ENCODE measurements at regions not wholly inside any gene's neighbourhood (a gene's known extent, or its start where the extent isn't known, plus 50 kb on each side); places are given as distances from the start of the nearest gene placed in this dataset.
"Not testable (repeated sequence)": the region's sequence is repeated elsewhere in the genome, so short reads cannot be mapped to it uniquely, and the experiment has no call there.

DNA sequence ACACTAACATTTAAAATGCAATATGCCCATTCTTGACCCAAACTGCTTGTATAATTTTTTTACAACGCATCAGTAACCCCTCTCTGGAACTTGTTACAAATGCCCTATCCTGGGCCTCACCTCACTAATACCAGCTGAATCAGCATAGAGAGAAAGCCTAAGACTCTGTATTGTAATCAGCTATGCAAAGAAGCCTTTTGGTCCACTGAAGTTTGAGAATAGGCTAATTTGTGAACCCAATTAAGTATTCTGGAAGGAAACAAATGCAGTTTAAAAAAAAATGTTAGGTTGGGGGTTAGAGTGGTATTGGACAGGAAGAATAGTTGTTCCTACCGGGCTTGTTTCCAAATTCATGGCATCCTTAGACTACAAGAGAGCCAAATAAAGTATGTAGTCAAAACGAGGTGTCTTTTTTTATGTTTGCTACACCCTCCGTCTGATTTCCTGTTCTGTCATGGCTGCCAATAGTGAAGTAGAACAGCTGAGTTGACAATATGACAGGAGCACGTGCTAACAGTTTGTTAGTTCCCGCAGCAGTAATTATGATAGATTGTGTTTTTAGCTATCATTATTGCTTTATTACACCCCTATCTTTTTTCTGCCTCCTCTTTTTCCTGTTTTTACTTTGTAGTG lies 1048.7 kb upstream of the NUDT12 start:
- DNase-seq (ENCODE audit: low spot score) = peak; percentile 2

GRCh38 chr5:104606258-104606829 lies 1043.8 kb upstream of the NUDT12 start:
- no peak for DNase-seq (ENCODE audit: low spot score)
- in situ Hi-C loops (cut with HindIII; ENCODE audit: low sequenced_read_pairs) = no loop called here

More for the DNA sequence above, 1048.7 kb upstream of the NUDT12 start:
- in situ Hi-C loops (cut with HindIII; ENCODE audit: low sequenced_read_pairs) = no loop called here

DNA sequence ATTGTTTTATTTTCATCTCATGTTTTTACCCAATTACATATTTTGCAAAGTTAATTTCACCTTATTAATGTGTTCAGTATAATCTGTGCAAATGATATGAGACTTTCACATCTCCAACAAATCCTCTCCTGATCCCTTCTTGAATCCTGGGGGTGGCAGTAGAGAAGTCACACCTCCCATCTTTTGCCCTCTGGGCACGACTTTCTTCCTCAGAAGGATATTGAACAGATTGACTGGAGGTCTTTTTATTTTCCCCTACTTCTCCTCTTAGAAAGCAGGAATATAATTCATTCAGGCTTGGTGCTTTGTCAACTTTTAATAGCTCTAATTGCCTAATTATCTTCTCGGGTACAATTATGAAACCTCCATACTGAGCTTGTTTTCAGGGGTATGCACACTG lies 1037.1 kb upstream of the NUDT12 start:
- in situ Hi-C loops (cut with HindIII; ENCODE audit: low sequenced_read_pairs) = no loop called here
- no peak for DNase-seq (ENCODE audit: low spot score)

DNA sequence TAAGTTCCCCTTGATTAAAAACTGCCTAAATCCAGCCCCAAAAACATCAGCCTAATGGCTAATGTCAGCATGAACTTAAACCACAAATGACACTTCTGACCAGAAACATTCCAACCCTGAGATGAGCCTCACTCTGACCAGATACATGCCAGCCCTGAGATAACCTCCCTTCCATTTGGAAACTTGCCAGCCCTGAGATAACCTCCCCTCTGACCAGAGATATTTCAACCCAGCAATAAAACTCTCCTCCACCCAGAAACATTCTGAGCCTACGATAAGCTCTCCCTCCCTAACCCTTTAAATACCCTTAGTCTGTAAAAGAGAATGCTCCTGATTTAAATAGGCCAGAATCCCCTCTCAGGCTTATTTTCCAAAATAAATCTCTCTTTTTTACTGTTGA lies 1035.7 kb upstream of the NUDT12 start:
- in situ Hi-C loops (cut with HindIII; ENCODE audit: low sequenced_read_pairs) = no loop called here
- no peak for DNase-seq (ENCODE audit: low spot score)

DNA sequence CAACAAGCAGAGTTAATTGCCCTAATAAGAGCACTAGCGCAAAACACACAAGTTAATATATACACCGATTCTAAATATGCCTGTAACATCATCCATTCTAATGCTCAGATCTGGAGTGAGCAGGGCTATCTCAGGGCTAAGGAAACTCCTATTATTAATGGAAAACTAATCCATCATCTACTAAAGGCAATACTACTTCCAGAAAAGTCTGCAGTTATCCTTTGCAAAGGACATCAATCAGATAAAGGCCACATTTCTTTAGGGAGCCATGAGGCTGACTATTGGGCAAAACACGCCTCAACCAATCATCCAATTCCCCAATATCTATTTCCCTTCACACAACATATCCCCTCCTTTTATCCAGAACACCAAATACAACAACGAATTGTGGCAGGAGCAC lies 1032.3 kb upstream of the NUDT12 start:
- no peak for DNase-seq (ENCODE audit: low spot score)

DNA sequence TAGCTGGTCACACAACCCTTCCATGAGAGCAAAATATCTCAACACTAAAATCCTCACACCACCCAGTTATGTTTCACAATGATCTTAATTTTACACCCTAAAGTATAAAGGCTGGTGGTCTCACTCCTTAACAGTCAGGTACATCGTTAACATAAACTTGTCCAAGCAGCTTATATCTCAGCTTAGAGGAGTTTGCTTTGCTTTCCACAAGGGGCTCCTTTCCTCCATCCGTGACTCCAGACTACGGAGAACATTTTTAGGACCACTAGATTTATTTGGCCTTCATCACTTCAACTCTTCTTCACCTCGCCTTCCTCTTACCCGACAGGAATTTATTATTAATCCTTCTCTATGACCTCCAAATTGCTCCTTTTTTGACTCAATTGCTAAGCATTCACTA lies 1014.1 kb upstream of the NUDT12 start:
- in situ Hi-C loops (cut with HindIII; ENCODE audit: low sequenced_read_pairs) = no loop called here

More for the DNA sequence above, 1032.3 kb upstream of the NUDT12 start:
- in situ Hi-C loops (cut with HindIII; ENCODE audit: low sequenced_read_pairs) = no loop called here

DNA sequence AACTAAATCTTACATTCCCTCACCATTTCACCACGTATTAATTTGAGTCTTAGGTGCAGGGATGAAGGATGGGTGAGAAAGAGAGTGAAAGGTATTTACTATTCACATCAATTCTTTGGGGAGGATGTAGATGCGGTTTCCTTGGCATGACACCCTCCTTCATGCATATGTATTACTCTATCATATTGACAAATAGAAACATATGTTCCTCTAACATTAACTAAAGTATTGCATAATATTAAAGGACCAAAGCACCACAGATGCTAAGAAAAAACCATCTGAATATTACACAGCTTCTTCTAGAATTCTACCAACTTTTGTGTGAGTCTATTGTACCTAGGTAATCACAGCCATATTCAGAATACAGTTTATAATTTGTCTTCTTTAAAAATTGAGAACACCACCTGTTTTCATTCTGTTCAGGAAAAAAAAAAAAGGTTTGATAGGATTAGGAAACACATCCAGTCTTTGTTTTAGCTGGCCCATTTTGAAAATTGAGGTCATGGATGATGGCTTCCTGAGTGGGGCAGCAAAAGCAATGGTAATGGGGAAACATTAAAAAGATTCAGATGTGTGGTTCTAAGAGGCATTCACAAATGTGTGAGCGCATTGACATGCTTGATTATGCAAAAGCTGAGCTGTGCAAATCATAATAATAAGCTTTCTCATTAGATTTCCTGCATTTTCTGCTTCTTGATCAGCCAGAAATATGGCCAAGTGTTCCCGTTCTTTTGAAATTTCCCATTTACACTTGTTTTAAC lies 1011.5 kb upstream of the NUDT12 start:
- in situ Hi-C loops (cut with HindIII; ENCODE audit: low sequenced_read_pairs) = no loop called here

More for the DNA sequence above, 1014.1 kb upstream of the NUDT12 start:
- DNase-seq (ENCODE audit: low spot score) = no peak

GRCh38 chr5:104569621-104570020 lies 1007.0 kb upstream of the NUDT12 start:
- in situ Hi-C loops (cut with HindIII; ENCODE audit: low sequenced_read_pairs) = no loop called here
- DNase-seq (ENCODE audit: low spot score) = no peak

More for the DNA sequence above, 1011.5 kb upstream of the NUDT12 start:
- peak; percentile 24 for DNase-seq (ENCODE audit: low spot score)

DNA sequence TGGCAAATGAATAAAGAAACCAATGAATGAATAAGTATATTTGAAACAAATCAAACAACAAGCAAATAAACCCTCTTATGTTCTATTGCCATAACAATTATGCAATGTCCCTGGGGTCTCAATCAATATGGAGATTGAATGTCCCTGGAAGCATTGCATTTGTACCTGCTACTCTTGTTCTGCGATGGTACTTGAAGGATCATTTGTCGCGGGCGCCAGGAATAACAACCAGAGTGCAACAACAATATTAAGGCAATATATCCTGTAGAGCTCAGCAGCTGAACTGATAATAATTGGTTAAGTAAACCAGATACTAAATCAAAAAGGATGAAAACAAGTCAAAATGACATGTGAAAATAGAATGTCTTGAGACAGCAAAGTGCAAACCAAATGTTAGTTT lies 1001.9 kb upstream of the NUDT12 start:
- no peak for DNase-seq (ENCODE audit: low spot score)
- in situ Hi-C loops (cut with HindIII; ENCODE audit: low sequenced_read_pairs) = no loop called here

GRCh38 chr5:104556957-104557356 lies 994.4 kb upstream of the NUDT12 start:
- DNase-seq (ENCODE audit: low spot score) = no peak
- in situ Hi-C loops (cut with HindIII; ENCODE audit: low sequenced_read_pairs) = no loop called here

GRCh38 chr5:104551628-104552027 lies 989.0 kb upstream of the NUDT12 start:
- DNase-seq (ENCODE audit: low spot score) = no peak
- in situ Hi-C loops (cut with HindIII; ENCODE audit: low sequenced_read_pairs) = no loop called here

DNA sequence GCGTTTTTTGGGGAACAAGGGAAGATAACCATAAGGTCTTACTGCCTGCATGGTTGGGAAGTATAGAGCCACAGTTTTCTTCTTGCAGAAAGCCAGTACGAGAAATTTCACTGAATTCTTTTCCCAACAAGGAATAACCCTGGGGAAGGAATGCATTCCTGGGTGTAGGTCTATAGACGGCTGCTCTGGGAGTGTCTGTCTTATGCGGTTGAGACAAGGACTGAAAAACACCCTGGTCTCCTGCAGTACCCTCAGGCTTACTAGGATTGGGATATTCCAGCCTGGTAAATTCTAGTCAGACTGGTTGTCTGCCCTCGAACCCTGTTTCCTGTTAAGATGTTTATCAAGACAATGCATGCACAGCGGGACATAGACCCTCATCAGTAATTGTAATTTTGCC lies 984.3 kb upstream of the NUDT12 start:
- DNase-seq (ENCODE audit: low spot score); in situ Hi-C loops (cut with HindIII; ENCODE audit: low sequenced_read_pairs): not testable (repeated sequence)

DNA sequence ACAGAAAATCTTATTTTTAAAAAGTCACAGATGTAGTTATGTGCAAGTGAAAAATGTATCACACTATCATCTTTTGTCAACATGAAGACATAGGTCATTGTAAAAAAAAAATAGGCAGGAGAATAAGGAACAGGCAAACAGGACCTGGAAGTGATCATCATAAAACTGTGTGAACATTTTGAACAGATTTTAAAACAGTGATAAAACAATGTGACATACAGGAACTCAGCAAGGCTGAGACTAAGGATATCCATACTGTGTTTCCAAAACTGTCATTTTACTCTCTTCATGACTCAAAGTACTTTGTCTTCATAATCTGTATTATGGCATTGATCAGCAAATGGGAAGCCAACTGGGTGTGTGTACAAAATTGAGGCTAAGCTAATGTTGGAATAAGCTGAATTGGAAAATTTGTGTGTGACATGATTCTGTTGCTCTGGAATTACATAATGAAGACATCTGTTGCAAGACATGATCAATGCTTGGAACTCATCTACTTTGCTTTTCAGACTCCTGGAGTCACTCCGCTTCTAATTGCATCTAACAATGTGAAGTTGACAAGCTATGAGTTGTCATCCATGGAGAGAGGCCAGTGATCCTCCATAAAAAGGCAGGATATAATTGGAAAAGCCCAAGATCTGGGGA lies 978.7 kb upstream of the NUDT12 start:
- in situ Hi-C loops (cut with HindIII; ENCODE audit: low sequenced_read_pairs) = no loop called here
- no peak for DNase-seq (ENCODE audit: low spot score)

DNA sequence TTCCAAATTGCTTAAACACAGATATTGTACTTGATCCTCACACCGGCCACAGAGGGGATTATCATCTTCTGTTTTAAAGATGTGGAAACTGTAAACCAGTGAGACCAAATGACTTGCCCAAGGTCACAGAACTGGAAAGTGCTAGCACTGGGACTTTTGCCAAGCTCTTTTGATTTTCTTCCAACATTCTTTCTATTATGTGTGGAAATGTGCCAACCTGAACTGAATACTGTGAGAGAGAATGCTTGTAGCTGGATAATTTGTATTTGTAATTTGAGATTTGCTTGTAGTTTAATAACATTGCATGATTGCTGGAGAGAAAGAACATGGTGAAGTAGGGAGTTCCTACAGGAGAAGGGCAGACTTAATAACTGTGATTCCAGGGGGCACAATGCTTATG lies 977.9 kb upstream of the NUDT12 start:
- in situ Hi-C loops (cut with HindIII; ENCODE audit: low sequenced_read_pairs) = no loop called here
- peak; percentile 3 for DNase-seq (ENCODE audit: low spot score)

DNA sequence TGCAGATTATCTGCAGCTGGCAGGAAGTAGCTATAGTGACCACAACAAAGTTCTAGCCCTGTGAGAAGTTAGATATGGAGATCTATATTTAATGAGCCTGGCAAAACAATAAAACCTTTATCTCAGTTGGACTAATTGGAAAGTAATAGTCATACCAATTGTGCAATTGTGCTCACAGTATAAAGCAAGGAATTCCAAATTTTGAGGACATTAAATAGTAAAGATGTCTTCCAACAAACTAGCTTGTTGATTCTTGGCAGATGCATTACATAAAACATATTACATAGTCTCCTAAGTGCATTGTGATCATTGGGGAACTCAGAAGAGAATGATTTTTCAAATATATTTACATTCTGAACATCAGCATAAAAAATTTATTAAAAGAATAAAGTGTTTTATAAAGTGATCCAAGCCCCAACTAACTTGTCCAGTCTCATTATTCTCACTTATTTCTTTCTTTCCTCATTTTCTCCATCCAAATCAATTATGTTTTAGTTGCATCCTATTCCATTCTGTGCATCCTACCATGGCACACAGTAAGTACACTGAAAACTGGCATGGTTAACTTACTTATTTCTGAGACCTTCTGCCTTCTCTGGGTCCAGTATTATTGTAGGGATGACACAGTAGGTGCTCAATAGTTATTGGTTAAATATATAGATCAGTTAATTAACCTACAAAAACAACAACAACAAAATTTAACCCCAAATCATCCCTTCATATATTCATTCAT lies 977.2 kb upstream of the NUDT12 start:
- in situ Hi-C loops (cut with HindIII; ENCODE audit: low sequenced_read_pairs) = no loop called here
- no peak for DNase-seq (ENCODE audit: low spot score)

- in situ Hi-C loops (cut with HindIII; ENCODE audit: low sequenced_read_pairs) = no loop called here
- DNase-seq (ENCODE audit: low spot score) = no peak
Measured at GRCh38 chr5:104538734-104539133, 976.1 kb upstream of the NUDT12 start.

- no peak for DNase-seq (ENCODE audit: low spot score)
- in situ Hi-C loops (cut with HindIII; ENCODE audit: low sequenced_read_pairs) = no loop called here
Measured at GRCh38 chr5:104533498-104533897, 970.9 kb upstream of the NUDT12 start.

- in situ Hi-C loops (cut with HindIII; ENCODE audit: low sequenced_read_pairs) = no loop called here
- DNase-seq (ENCODE audit: low spot score) = no peak
Measured at GRCh38 chr5:104526866-104527265, 964.3 kb upstream of the NUDT12 start.

GRCh38 chr5:104513640-104514072 lies 951.1 kb upstream of the NUDT12 start:
- in situ Hi-C loops (cut with HindIII; ENCODE audit: low sequenced_read_pairs) = no loop called here
- DNase-seq (ENCODE audit: low spot score) = no peak
